SJSA1 (cell line): ENCODE measurements at regions not wholly inside any gene's neighbourhood (a gene's known extent, or its start where the extent isn't known, plus 50 kb on each side); places are given as distances from the start of the nearest gene placed in this dataset.

Source experiments
- DNase-seq, 2 experiments: peaks; one replicate each; pipeline ENCODE4 v3.0.0-alpha.2; 2015 to 2020; ENCODE audit warnings: low spot score in 2 of 2, low read depth in 1 of 2
- H3K27ac ChIP-seq: fragments of 250-450 bp; sonication (Bioruptor Pico); 2 replicates; pipeline ENCODE4 v1.5.1; 2020; ENCODE audit warnings: mild to moderate bottlenecking, moderate library complexity
- H3K27me3 ChIP-seq: fragments of 250-450 bp; sonication (Bioruptor Pico); replicated peaks from 2 replicates; pipeline ENCODE4 v1.5.1; 2020; ENCODE audit warnings: mild to moderate bottlenecking, moderate library complexity
- H3K36me3 ChIP-seq: fragments of 250-450 bp; sonication (Bioruptor Pico); 2 replicates; pipeline ENCODE4 v1.5.1; 2020; ENCODE audit warnings: mild to moderate bottlenecking
- H3K4me1 ChIP-seq: fragments of 250-450 bp; sonication (Bioruptor Pico); replicated peaks from 2 replicates; pipeline ENCODE4 v1.6.1; 2021; ENCODE audit warnings: mild to moderate bottlenecking
- H3K4me3 ChIP-seq: fragments of 250-450 bp; sonication (Bioruptor Pico); 2 replicates; pipeline ENCODE4 v1.5.1; 2020; ENCODE audit warnings: mild to moderate bottlenecking
- H3K9me3 ChIP-seq: fragments of 250-450 bp; sonication (Bioruptor Pico); replicated peaks from 2 replicates; pipeline ENCODE4 v1.5.1; 2020; ENCODE audit warnings: mild to moderate bottlenecking

- no peaks in the 10 kb centered on the region for H3K27me3 ChIP-seq
- H3K4me1 ChIP-seq = peaks cover 11% of the 10 kb centered on the region
Observed at GRCh38 chr2:120473522-120474271, 127.8 kb downstream of the INHBB start.

DNA sequence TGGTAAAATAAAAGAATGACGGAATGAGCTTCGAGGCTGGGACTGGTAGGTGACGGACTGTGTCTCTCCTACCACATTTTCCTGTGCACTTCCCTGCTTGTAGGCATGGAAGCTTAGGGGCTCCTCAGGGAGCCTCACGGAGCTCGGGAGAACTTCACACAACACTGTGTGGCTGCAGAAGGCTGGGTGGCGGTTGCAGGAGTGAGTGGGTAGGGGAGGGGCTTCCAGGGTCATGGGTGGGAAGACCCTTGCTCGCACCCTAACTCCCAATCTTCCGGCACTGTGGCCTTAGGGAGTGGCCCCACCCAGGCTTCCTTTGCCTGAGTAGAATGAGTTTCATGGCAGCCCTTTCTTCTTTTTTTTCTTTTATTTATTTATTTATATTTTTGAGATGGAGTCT, 128.6 kb downstream of the INHBB start:
- Histone ChIP-seq H3K4me3 (no peak overlapping the region), H3K4me1 (peaks cover 11% of the 10 kb centered on the region), H3K27ac (no peak overlapping the region), H3K27me3 (no peaks in the 10 kb centered on the region), H3K9me3 (no peaks in the 10 kb centered on the region; the same call in 1 of the 2 replicates), H3K36me3 (no peaks in the 10 kb centered on the region)
- DNase-seq = no peak

More at GRCh38 chr2:120473522-120474271, 127.8 kb downstream of the INHBB start:
- Histone ChIP-seq H3K9me3 (no peaks in the 10 kb centered on the region; the same call in 1 of the 2 replicates), H3K27ac (no peak overlapping the region), H3K4me3 (no peak overlapping the region), H3K36me3 (no peaks in the 10 kb centered on the region)
- no peak for DNase-seq

DNA sequence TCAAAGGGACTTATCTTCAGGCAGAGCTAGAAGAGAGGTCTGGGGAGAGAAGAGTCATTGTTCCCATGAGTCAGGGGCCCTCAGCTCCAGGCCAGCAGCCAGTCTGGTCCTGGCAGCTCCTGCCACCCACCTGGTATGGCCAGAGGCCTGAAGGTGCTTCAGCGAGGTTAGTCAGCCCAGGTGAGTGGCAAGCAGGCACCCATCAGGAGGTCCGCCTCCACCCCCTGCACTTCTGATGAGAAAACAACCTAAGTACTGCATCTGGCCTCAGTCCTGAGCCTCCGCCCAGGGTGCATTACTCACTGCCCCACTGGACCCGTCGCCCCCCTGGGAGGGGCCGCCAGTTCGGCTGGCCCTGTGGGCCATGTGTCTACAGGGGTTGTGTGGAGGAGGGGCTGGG, 130.2 kb downstream of the INHBB start:
- H3K27me3 ChIP-seq = no peaks in the 10 kb centered on the region
- H3K36me3 ChIP-seq = no peaks in the 10 kb centered on the region
- H3K9me3 ChIP-seq = no peaks in the 10 kb centered on the region; the same call in 1 of the 2 replicates
- no peak for DNase-seq
- no peaks in the 10 kb centered on the region for H3K4me1 ChIP-seq
- H3K4me3 ChIP-seq = no peak overlapping the region
- H3K27ac ChIP-seq = no peak overlapping the region

DNA sequence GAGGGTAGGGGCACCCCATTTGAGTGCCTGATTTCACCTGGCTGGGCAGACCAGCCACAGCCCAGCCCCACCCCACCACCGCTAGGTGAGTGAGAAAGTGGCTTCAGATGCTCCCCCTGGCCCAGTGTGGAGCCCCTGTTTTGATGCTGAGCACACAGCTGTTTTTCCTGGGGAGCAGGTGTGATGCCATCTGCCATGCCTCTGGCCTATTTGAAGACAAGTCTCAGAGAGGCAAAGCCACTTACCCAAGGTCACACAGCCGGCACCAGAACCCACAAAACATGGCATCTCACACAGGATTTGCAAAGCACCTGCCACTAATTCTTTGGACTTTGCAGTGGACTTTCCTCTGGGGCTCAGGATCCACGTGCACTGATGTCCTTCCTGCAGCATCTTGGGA, 131.3 kb downstream of the INHBB start:
- no peaks in the 10 kb centered on the region; the same call in 1 of the 2 replicates for H3K9me3 ChIP-seq
- no peak overlapping the region for H3K4me3 ChIP-seq
- H3K27me3 ChIP-seq = no peaks in the 10 kb centered on the region
- no peaks in the 10 kb centered on the region for H3K4me1 ChIP-seq
- no peaks in the 10 kb centered on the region for H3K36me3 ChIP-seq
- DNase-seq = no peak
- H3K27ac ChIP-seq = no peak overlapping the region

DNA sequence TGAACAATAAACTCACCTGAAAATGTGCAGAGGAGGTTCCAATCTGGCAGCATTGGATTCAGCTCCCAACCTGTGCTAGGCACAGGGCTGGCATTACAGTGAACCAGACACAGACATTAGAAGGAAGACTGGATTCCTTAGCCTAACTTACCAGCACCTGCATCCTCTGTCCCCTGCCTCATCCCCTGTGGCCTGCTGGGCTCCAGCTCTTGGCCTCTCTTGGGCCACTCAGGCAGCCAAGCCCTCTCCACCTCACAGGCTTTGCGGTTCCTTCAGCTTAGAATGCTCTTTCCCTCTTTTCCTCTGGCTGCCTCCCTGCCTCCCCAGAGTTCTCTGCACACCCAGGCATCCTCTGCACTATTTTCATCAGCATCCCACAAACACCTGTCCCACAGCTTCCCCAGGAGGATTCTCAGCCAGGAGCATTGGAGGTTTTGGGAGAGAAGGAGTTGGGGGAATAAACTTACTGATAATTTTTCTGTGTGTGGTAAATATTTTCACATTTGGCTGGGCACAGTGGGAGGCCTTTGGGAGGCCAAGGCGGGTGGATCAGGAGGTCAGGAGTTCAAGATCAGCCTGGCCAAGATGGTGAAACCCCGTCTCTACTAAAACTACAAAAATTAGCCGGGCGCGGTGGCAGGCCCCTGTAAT, 132.0 kb downstream of the INHBB start:
- no peaks in the 10 kb centered on the region for H3K4me1 ChIP-seq
- no peaks in the 10 kb centered on the region for H3K9me3 ChIP-seq
- H3K27me3 ChIP-seq = no peaks in the 10 kb centered on the region
- DNase-seq = no peak
- no peak overlapping the region for H3K27ac ChIP-seq
- H3K36me3 ChIP-seq = no peaks in the 10 kb centered on the region
- H3K4me3 ChIP-seq = no peak overlapping the region

DNA sequence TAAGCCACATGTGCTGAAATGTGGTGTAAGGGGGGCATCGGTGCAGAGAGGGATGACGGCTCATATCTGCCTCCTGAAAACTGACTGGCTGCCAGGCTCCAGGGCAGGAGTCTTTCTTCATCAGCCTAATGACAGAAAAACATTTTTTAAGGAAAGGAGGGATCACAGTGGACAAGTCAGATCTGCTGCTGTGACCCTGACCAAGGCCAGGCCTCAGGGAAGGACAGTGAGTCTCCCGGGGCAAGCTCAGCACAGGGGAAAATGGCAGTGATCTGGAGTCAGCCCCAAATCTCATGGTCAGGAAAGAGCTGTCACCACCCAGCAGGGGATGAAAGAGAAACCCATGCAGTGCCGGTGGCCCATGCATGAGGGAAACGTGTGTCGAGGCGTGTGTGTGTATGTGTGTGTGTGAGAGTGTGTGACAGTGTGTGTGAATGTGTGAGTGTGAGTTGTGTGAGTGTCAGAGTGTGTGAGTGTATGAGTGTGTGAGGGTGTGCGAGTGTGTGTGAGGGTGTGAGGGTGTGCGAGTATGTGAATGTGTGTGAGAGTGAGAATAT, 134.5 kb downstream of the INHBB start:
- Histone ChIP-seq H3K36me3 (no peaks in the 10 kb centered on the region), H3K4me1 (no peaks in the 10 kb centered on the region), H3K27me3 (no peaks in the 10 kb centered on the region), H3K9me3 (no peaks in the 10 kb centered on the region), H3K4me3 (no peak overlapping the region), H3K27ac (no peak overlapping the region)
- no peak for DNase-seq

DNA sequence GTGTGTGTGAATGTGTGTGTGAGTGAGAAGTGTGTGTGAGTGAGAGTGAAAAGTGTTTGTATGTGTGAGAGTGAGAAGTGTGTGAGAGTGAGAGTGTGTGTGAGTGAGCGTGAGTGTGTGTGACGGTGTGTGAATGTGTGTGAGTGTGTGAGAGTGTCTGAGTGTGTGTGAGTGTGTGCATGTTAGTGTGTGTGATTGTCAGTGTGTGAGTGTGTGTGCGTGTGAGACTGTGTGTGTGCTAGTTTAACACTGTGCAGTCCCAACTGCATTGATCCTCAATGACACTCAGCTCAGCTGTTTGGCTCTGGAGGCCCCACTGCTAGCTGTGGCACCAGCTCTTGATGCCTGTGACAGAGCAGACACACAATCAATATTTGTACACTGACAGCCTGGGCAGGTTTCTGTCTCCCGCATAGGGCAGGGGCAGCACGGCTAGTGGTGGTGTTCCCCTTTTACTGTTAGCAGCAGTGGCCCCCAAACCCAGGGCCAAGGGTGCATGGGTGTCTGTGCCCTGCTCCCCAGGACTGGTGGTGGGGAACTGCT, 135.0 kb downstream of the INHBB start:
- Histone ChIP-seq H3K4me1 (no peaks in the 10 kb centered on the region), H3K4me3 (no peak overlapping the region), H3K9me3 (no peaks in the 10 kb centered on the region), H3K27ac (no peak overlapping the region), H3K27me3 (no peaks in the 10 kb centered on the region), H3K36me3 (no peaks in the 10 kb centered on the region)
- DNase-seq = no peak

DNA sequence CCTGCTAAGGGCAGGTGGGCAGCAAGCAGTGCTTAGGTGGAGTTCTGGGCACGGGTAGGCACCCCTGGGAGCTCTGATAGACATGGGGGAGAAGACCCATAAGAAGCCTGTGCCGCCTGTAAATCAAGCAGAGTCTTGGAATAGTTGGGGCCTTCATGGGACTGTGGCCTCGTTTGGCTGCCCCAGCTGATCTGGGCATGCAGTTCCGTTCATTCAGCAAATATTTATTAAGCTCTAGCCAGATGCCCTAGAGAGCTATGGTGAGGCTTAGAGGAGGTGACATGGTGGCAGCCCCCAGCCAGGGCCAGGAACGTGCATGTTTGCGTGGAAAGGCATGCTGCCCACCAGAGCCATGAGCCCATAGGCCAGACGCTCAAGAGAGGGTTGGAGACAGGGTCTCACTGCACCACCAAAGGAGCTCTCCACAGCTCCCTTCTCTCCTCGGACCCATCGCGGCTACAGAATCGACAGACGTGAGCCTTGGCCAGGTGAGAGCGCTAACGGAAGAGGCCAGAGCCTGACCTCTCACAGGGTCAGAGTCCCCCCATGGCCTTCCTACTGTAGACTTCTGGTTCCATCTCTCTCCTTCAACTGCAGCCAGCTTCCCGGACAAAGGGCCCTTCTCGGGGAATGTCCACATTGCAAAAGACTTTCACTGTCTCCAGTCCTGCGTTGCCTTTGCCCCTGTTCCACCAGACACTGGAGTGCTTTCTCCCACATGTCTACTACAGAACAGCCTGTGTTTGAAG, 135.7 kb downstream of the INHBB start:
- Histone ChIP-seq H3K4me3 (no peak overlapping the region), H3K4me1 (no peaks in the 10 kb centered on the region), H3K27me3 (no peaks in the 10 kb centered on the region), H3K27ac (no peak overlapping the region), H3K9me3 (no peaks in the 10 kb centered on the region), H3K36me3 (no peaks in the 10 kb centered on the region)
- DNase-seq = no peak

DNA sequence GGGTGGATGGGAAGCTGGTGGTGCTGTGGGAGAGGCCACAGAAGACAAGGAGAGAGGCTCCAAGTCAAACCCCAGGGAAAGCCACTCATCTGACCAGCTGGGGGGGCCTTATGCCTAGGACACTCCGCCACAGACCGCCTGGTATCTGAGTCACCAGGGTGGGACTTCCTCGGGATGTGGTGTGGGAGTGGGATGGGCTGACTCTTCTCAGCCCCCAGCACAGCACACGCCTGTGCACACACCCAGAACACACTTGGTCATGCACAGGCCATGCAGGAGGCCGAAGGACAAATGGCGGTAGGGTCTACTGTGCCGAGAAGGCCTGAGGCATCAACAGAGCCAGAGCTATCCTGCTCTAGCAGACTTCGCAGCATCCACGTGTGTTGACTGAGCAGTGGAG, 136.4 kb downstream of the INHBB start:
- H3K4me3 ChIP-seq = no peak overlapping the region
- no peaks in the 10 kb centered on the region for H3K36me3 ChIP-seq
- no peak overlapping the region for H3K27ac ChIP-seq
- H3K9me3 ChIP-seq = no peaks in the 10 kb centered on the region
- no peaks in the 10 kb centered on the region for H3K27me3 ChIP-seq
- no peak for DNase-seq
- H3K4me1 ChIP-seq = peaks cover 4% of the 10 kb centered on the region; the same call in 1 of the 2 replicates

DNA sequence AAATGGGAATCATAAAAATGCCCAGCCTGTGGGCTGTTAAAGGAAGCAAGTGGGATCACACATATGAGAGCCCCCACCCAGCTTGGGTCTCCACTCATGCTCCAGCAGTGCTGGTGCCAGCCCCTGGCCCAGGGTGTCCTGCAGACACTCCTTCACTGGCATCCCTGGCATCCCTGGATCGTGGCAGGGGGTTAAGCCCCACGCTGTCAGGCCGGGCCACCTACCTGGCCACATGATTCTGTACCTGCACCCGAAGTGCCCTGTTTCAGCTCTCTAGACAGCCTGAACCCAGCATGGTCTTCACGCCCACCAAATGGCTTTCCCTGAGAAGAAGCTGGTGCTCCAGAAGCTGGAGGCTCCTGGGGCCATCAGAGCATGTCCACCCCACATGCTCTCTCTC, 137.4 kb downstream of the INHBB start:
- Histone ChIP-seq H3K4me1 (peaks cover 4% of the 10 kb centered on the region; the same call in 1 of the 2 replicates), H3K27me3 (no peaks in the 10 kb centered on the region)
- DNase-seq = no peak

DNA sequence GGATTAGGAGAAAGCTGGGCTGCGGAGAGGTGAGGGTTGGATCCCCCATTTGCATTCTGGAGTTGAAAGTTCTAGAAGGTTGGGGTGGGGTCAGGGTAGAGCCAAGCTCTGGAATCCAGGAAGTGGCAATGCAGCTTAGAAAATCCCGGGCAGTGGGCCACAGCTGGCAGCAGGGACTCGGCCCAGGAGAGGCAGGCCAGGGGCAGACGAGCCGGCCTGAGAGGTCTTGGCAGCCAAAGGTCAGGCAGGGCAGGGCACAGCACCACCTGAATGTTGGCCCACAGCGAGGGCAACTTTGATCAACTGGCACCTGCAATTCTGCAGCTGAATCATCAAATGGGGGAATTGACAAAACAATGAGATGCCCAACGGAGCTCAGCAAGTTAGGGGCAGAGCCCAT, 139.2 kb downstream of the INHBB start:
- Histone ChIP-seq H3K9me3 (no peaks in the 10 kb centered on the region), H3K4me3 (no peak overlapping the region), H3K4me1 (peaks cover 4% of the 10 kb centered on the region; the same call in 1 of the 2 replicates), H3K27ac (no peak overlapping the region), H3K27me3 (no peaks in the 10 kb centered on the region; the same call in 1 of the 2 replicates), H3K36me3 (no peaks in the 10 kb centered on the region)
- no peak for DNase-seq

More for the DNA sequence above, 137.4 kb downstream of the INHBB start:
- H3K36me3 ChIP-seq = no peaks in the 10 kb centered on the region
- H3K27ac ChIP-seq = no peak overlapping the region
- no peaks in the 10 kb centered on the region for H3K9me3 ChIP-seq
- H3K4me3 ChIP-seq = no peak overlapping the region

DNA sequence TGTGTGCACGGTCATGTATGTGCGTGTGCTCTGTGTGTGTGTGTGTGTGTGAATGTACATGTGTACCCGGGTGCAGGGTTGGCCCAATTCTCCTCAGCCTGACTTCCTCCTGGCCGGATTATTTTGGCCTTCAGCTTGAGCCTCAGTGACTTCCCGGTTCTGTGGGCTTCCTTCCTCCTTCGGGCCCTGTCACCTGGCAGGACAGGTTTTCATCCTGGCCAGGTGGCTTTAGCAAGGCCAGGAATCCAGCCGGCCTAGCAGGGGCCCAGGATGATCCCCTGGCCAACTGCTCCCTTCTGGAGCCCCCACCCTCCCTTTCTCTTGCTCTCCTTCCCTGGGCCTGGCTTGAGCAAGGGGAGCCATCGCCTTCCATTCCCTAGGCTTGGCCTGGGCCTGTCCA, 140.5 kb downstream of the INHBB start:
- Histone ChIP-seq H3K27me3 (no peaks in the 10 kb centered on the region; the same call in 1 of the 2 replicates), H3K9me3 (no peaks in the 10 kb centered on the region), H3K36me3 (no peaks in the 10 kb centered on the region), H3K4me1 (peaks cover 4% of the 10 kb centered on the region; the same call in 1 of the 2 replicates), H3K4me3 (no peak overlapping the region), H3K27ac (no peak overlapping the region)
- no peak for DNase-seq

DNA sequence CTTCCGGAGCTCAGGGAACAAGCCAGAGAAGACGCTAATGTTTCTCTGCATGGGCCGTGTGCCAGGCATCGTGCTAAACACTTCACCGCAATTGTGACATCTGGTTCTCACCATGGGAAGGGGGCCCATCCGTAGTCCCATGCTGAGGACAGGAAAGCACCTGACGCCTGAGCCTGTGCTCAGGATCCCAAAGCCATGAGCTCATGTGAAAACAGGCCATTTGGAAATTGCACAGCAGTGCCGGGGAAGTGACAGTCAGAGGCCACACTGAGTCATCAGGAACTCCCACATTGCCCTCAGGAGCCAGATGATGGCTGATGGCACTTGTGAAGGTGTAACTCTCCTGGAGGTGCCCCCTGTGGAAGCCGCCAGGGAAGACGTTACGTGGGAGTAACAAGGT, 141.0 kb downstream of the INHBB start:
- DNase-seq = no peak

More for the DNA sequence above, 141.0 kb downstream of the INHBB start:
- H3K9me3 ChIP-seq = no peaks in the 10 kb centered on the region
- H3K27ac ChIP-seq = no peak overlapping the region
- H3K27me3 ChIP-seq = no peaks in the 10 kb centered on the region; the same call in 1 of the 2 replicates
- no peaks in the 10 kb centered on the region for H3K36me3 ChIP-seq
- no peak overlapping the region for H3K4me3 ChIP-seq
- H3K4me1 ChIP-seq = peaks cover 4% of the 10 kb centered on the region; the same call in 1 of the 2 replicates
